ENCODE measurements at regions not wholly inside any gene's neighbourhood (a gene's known extent, or its start where the extent isn't known, plus 50 kb on each side); places are given as distances from the start of the nearest gene placed in this dataset.

GRCh38 chr5:107325866-107326265 lies 344.9 kb downstream of the EFNA5 start:
- Histone ChIP-seq H3K27ac (ENCODE audit: low read depth, low read length) (no peak overlapping the region), H3K4me1 (ENCODE audit: insufficient read depth, low read length) (no peaks in the 10 kb centered on the region), H3K9me3 (ENCODE audit: insufficient read depth, low read depth, low read length) (no peaks in the 10 kb centered on the region), H3K9ac (ENCODE audit: low read depth, low read length) (no peak overlapping the region), H3K4me3 (ENCODE audit: low read length) (no peak overlapping the region), H3K27me3 (ENCODE audit: insufficient read depth, low read length) (no peaks in the 10 kb centered on the region), H3K36me3 (ENCODE audit: insufficient read depth, low read length) (no peaks in the 10 kb centered on the region)
- 96% methylated on average over 4 of the region's 4 CpGs for WGBS

GRCh38 chr5:107324809-107325208 lies 345.9 kb downstream of the EFNA5 start:
- Histone ChIP-seq H3K4me3 (ENCODE audit: low read length) (no peak overlapping the region), H3K27me3 (ENCODE audit: insufficient read depth, low read length) (no peaks in the 10 kb centered on the region), H3K9ac (ENCODE audit: low read depth, low read length) (no peak overlapping the region), H3K9me3 (ENCODE audit: insufficient read depth, low read depth, low read length) (no peaks in the 10 kb centered on the region), H3K4me1 (ENCODE audit: insufficient read depth, low read length) (no peaks in the 10 kb centered on the region), H3K36me3 (ENCODE audit: insufficient read depth, low read length) (no peaks in the 10 kb centered on the region), H3K27ac (ENCODE audit: low read depth, low read length) (no peak overlapping the region)

GRCh38 chr5:107324071-107324470 lies 346.7 kb downstream of the EFNA5 start:
- Histone ChIP-seq H3K9me3 (ENCODE audit: insufficient read depth, low read depth, low read length) (no peaks in the 10 kb centered on the region), H3K9ac (ENCODE audit: low read depth, low read length) (no peak overlapping the region), H3K4me3 (ENCODE audit: low read length) (no peak overlapping the region), H3K27me3 (ENCODE audit: insufficient read depth, low read length) (no peaks in the 10 kb centered on the region), H3K4me1 (ENCODE audit: insufficient read depth, low read length) (no peaks in the 10 kb centered on the region), H3K27ac (ENCODE audit: low read depth, low read length) (no peak overlapping the region), H3K36me3 (ENCODE audit: insufficient read depth, low read length) (no peaks in the 10 kb centered on the region)
- 89% methylated on average over 1 of the region's 1 CpG for WGBS

GRCh38 chr5:107323536-107323935 lies 347.2 kb downstream of the EFNA5 start:
- no peaks in the 10 kb centered on the region for H3K9me3 ChIP-seq (ENCODE audit: insufficient read depth, low read depth, low read length)
- no peaks in the 10 kb centered on the region for H3K4me1 ChIP-seq (ENCODE audit: insufficient read depth, low read length)
- 87% methylated on average over 4 of the region's 6 CpGs for WGBS
- no peaks in the 10 kb centered on the region for H3K36me3 ChIP-seq (ENCODE audit: insufficient read depth, low read length)
- H3K4me3 ChIP-seq (ENCODE audit: low read length) = no peak overlapping the region
- H3K27ac ChIP-seq (ENCODE audit: low read depth, low read length) = no peak overlapping the region
- H3K27me3 ChIP-seq (ENCODE audit: insufficient read depth, low read length) = no peaks in the 10 kb centered on the region
- no peak overlapping the region for H3K9ac ChIP-seq (ENCODE audit: low read depth, low read length)

- Histone ChIP-seq H3K4me1 (ENCODE audit: insufficient read depth, low read length) (no peaks in the 10 kb centered on the region), H3K9ac (ENCODE audit: low read depth, low read length) (no peak overlapping the region), H3K27ac (ENCODE audit: low read depth, low read length) (no peak overlapping the region), H3K4me3 (ENCODE audit: low read length) (no peak overlapping the region), H3K27me3 (ENCODE audit: insufficient read depth, low read length) (no peaks in the 10 kb centered on the region), H3K9me3 (ENCODE audit: insufficient read depth, low read depth, low read length) (no peaks in the 10 kb centered on the region), H3K36me3 (ENCODE audit: insufficient read depth, low read length) (no peaks in the 10 kb centered on the region)
- 93% methylated on average over 4 of the region's 5 CpGs for WGBS
Observed at GRCh38 chr5:107322936-107323335, 347.8 kb downstream of the EFNA5 start.

- H3K4me1 ChIP-seq (ENCODE audit: insufficient read depth, low read length) = no peaks in the 10 kb centered on the region; the same call in 1 of the 2 replicates
- no peak overlapping the region for H3K9ac ChIP-seq (ENCODE audit: low read depth, low read length)
- H3K9me3 ChIP-seq (ENCODE audit: insufficient read depth, low read depth, low read length) = no peaks in the 10 kb centered on the region
- H3K4me3 ChIP-seq (ENCODE audit: low read length) = no peak overlapping the region
- no peaks in the 10 kb centered on the region for H3K27me3 ChIP-seq (ENCODE audit: insufficient read depth, low read length)
- 91% methylated on average over 1 of the region's 1 CpG for WGBS
- H3K36me3 ChIP-seq (ENCODE audit: insufficient read depth, low read length) = no peaks in the 10 kb centered on the region
- H3K27ac ChIP-seq (ENCODE audit: low read depth, low read length) = no peak overlapping the region
Observed at GRCh38 chr5:107321906-107322305, 348.8 kb downstream of the EFNA5 start.

GRCh38 chr5:107320846-107321245 lies 349.9 kb downstream of the EFNA5 start:
- Histone ChIP-seq H3K27me3 (ENCODE audit: insufficient read depth, low read length) (no peaks in the 10 kb centered on the region), H3K27ac (ENCODE audit: low read depth, low read length) (no peak overlapping the region), H3K9ac (ENCODE audit: low read depth, low read length) (no peak overlapping the region), H3K36me3 (ENCODE audit: insufficient read depth, low read length) (no peaks in the 10 kb centered on the region), H3K4me1 (ENCODE audit: insufficient read depth, low read length) (no peaks in the 10 kb centered on the region; the same call in 1 of the 2 replicates), H3K9me3 (ENCODE audit: insufficient read depth, low read depth, low read length) (no peaks in the 10 kb centered on the region), H3K4me3 (ENCODE audit: low read length) (no peak overlapping the region)
- 97% methylated on average over 2 of the region's 2 CpGs for WGBS

GRCh38 chr5:107320376-107320775 lies 350.4 kb downstream of the EFNA5 start:
- H3K4me1 ChIP-seq (ENCODE audit: insufficient read depth, low read length) = no peaks in the 10 kb centered on the region; the same call in 1 of the 2 replicates
- WGBS = 93% methylated on average over 2 of the region's 2 CpGs
- no peaks in the 10 kb centered on the region for H3K27me3 ChIP-seq (ENCODE audit: insufficient read depth, low read length)

GRCh38 chr5:107319901-107320300 lies 350.8 kb downstream of the EFNA5 start:
- 100% methylated on average over 1 of the region's 1 CpG for WGBS
- Histone ChIP-seq H3K9ac (ENCODE audit: low read depth, low read length) (no peak overlapping the region), H3K4me3 (ENCODE audit: low read length) (no peak overlapping the region), H3K4me1 (ENCODE audit: insufficient read depth, low read length) (no peaks in the 10 kb centered on the region; the same call in 1 of the 2 replicates), H3K27me3 (ENCODE audit: insufficient read depth, low read length) (no peaks in the 10 kb centered on the region), H3K36me3 (ENCODE audit: insufficient read depth, low read length) (no peaks in the 10 kb centered on the region), H3K9me3 (ENCODE audit: insufficient read depth, low read depth, low read length) (no peaks in the 10 kb centered on the region), H3K27ac (ENCODE audit: low read depth, low read length) (no peak overlapping the region)

More at GRCh38 chr5:107320376-107320775, 350.4 kb downstream of the EFNA5 start:
- no peak overlapping the region for H3K4me3 ChIP-seq (ENCODE audit: low read length)
- H3K27ac ChIP-seq (ENCODE audit: low read depth, low read length) = no peak overlapping the region
- H3K36me3 ChIP-seq (ENCODE audit: insufficient read depth, low read length) = no peaks in the 10 kb centered on the region
- no peaks in the 10 kb centered on the region for H3K9me3 ChIP-seq (ENCODE audit: insufficient read depth, low read depth, low read length)
- no peak overlapping the region for H3K9ac ChIP-seq (ENCODE audit: low read depth, low read length)

GRCh38 chr5:107314330-107314729 lies 356.4 kb downstream of the EFNA5 start:
- Histone ChIP-seq H3K27ac (ENCODE audit: low read depth, low read length) (no peak overlapping the region), H3K9me3 (ENCODE audit: insufficient read depth, low read depth, low read length) (no peaks in the 10 kb centered on the region), H3K9ac (ENCODE audit: low read depth, low read length) (no peak overlapping the region), H3K4me1 (ENCODE audit: insufficient read depth, low read length) (no peaks in the 10 kb centered on the region; the same call in 1 of the 2 replicates), H3K4me3 (ENCODE audit: low read length) (no peak overlapping the region), H3K27me3 (ENCODE audit: insufficient read depth, low read length) (no peaks in the 10 kb centered on the region), H3K36me3 (ENCODE audit: insufficient read depth, low read length) (no peaks in the 10 kb centered on the region)
- 100% methylated on average over 3 of the region's 3 CpGs for WGBS

- 76% methylated on average over 3 of the region's 3 CpGs for WGBS
- H3K9ac ChIP-seq (ENCODE audit: low read depth, low read length) = no peak overlapping the region
- H3K27ac ChIP-seq (ENCODE audit: low read depth, low read length) = no peak overlapping the region
- H3K4me1 ChIP-seq (ENCODE audit: insufficient read depth, low read length) = no peaks in the 10 kb centered on the region; the same call in 1 of the 2 replicates
- H3K9me3 ChIP-seq (ENCODE audit: insufficient read depth, low read depth, low read length) = no peaks in the 10 kb centered on the region
- no peak overlapping the region for H3K4me3 ChIP-seq (ENCODE audit: low read length)
- H3K27me3 ChIP-seq (ENCODE audit: insufficient read depth, low read length) = no peaks in the 10 kb centered on the region
- H3K36me3 ChIP-seq (ENCODE audit: insufficient read depth, low read length) = no peaks in the 10 kb centered on the region
Observed at GRCh38 chr5:107313921-107314320, 356.8 kb downstream of the EFNA5 start.

- Histone ChIP-seq H3K36me3 (ENCODE audit: insufficient read depth, low read length) (no peaks in the 10 kb centered on the region), H3K9me3 (ENCODE audit: insufficient read depth, low read depth, low read length) (no peaks in the 10 kb centered on the region), H3K27ac (ENCODE audit: low read depth, low read length) (no peak overlapping the region), H3K4me1 (ENCODE audit: insufficient read depth, low read length) (no peaks in the 10 kb centered on the region; the same call in 1 of the 2 replicates), H3K27me3 (ENCODE audit: insufficient read depth, low read length) (no peaks in the 10 kb centered on the region), H3K9ac (ENCODE audit: low read depth, low read length) (no peak overlapping the region), H3K4me3 (ENCODE audit: low read length) (no peak overlapping the region)
- WGBS = 84% methylated on average over 2 of the region's 3 CpGs
Observed at GRCh38 chr5:107313098-107313497, 357.6 kb downstream of the EFNA5 start.

Measured in HUES64 (cell line).